ENCODE measurements at regions not wholly inside any gene's neighbourhood (a gene's known extent, or its start where the extent isn't known, plus 50 kb on each side); places are given as distances from the start of the nearest gene placed in this dataset.

DNA sequence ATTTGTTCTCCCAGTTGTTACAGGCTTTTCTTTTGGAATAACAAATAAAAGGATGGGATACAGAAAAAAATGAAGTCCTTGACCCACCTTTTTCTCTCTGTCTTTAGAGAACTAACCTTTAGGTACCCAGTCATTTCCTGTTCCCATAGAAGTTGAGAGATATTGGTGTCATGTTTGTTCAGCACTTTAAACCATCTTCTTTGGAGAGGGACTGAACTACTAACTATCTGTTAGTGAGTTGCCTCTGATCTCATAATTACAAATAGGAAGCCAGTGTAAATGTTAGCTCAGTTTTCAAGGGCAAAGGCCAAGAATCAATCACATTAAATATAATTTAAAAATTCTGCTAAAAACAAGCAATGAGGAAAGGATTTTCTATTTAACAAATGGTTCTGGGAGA, 72.9 kb upstream of the DCBLD2 start:
- no peak for TF ChIP-seq POLR2A (IDR thresholded peaks at IDR 0.05; ENCODE audit: low read depth, low read length)
- no peak for TF ChIP-seq CBFB (IDR thresholded peaks at IDR 0.05; ENCODE audit: low read depth)
- no peak for TF ChIP-seq EZH2 (IDR thresholded peaks at IDR 0.05; ENCODE audit: borderline replicate concordance, control insufficient read depth, low read depth, low read length)
- TF ChIP-seq, protein P1, sequence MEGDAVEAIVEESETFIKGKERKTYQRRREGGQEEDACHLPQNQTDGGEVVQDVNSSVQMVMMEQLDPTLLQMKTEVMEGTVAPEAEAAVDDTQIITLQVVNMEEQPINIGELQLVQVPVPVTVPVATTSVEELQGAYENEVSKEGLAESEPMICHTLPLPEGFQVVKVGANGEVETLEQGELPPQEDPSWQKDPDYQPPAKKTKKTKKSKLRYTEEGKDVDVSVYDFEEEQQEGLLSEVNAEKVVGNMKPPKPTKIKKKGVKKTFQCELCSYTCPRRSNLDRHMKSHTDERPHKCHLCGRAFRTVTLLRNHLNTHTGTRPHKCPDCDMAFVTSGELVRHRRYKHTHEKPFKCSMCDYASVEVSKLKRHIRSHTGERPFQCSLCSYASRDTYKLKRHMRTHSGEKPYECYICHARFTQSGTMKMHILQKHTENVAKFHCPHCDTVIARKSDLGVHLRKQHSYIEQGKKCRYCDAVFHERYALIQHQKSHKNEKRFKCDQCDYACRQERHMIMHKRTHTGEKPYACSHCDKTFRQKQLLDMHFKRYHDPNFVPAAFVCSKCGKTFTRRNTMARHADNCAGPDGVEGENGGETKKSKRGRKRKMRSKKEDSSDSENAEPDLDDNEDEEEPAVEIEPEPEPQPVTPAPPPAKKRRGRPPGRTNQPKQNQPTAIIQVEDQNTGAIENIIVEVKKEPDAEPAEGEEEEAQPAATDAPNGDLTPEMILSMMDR (IDR thresholded peaks at IDR 0.05 in 2 of 3, conservative IDR thresholded peaks at IDR 0.05 in 1 of 3; ENCODE audit: control insufficient read depth in 2 of 3, extremely low read depth in 1 of 3, insufficient read depth in 1 of 3, low read depth in 3 of 3, low read length in 3 of 3) = no peak
- no peak for TF ChIP-seq PAX5 (IDR thresholded peaks at IDR 0.05; ENCODE audit: borderline replicate concordance, low read depth, low read length)
- TF ChIP-seq ZNF384 (IDR thresholded peaks at IDR 0.05; ENCODE audit: borderline replicate concordance, low read depth, low read length) = no peak
- TF ChIP-seq SMAD1 (IDR thresholded peaks at IDR 0.05; ENCODE audit: low read depth, partially characterized antibody) = no peak
- TF ChIP-seq, protein P2, sequence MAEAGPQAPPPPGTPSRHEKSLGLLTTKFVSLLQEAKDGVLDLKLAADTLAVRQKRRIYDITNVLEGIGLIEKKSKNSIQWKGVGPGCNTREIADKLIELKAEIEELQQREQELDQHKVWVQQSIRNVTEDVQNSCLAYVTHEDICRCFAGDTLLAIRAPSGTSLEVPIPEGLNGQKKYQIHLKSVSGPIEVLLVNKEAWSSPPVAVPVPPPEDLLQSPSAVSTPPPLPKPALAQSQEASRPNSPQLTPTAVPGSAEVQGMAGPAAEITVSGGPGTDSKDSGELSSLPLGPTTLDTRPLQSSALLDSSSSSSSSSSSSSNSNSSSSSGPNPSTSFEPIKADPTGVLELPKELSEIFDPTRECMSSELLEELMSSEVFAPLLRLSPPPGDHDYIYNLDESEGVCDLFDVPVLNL (IDR thresholded peaks at IDR 0.05; ENCODE audit: low read depth, low read length) = no peak
- no peak for TF ChIP-seq CHD2 (IDR thresholded peaks at IDR 0.05; ENCODE audit: borderline replicate concordance, low read depth, low read length)
- TF ChIP-seq BRCA1 (IDR thresholded peaks at IDR 0.05; ENCODE audit: low read depth, low read length) = no peak
- TF ChIP-seq MXI1 (IDR thresholded peaks at IDR 0.05; ENCODE audit: low read depth, low read length) = no peak
